ENCODE measurements at regions not wholly inside any gene's neighbourhood (a gene's known extent, or its start where the extent isn't known, plus 50 kb on each side); places are given as distances from the start of the nearest gene placed in this dataset.
"Not testable (repeated sequence)": the region's sequence is repeated elsewhere in the genome, so short reads cannot be mapped to it uniquely, and the experiment has no call there.

- FAIRE-seq, result no peak
- no peak for DNase-seq (ENCODE audit: insufficient read length, low spot score)
- no peak for TF ChIP-seq CTCF (IDR thresholded peaks at IDR 0.05; ENCODE audit: insufficient read depth, missing control alignments)
Observed at GRCh38 chr11:37995886-37996285, 1397.8 kb upstream of the RAG2 start.

DNA sequence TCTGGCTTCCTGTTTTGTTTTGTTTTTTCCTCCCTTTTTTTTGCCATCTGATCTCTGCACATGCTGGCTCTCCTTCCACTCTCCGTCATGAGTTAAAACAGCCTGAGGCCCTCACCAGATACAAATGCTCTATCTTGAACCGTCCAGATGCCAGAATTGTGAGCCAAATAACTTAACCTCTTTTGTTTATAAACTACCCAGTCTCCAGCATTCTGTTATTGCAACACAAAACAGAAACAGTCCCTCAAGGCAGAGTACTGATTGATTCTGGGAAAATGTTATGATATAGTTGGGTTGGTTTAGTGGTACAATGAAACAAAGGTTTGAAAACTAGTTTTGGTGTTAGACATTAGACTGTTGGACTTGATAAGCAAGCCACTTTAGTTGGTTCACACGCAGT lies 1390.0 kb upstream of the RAG2 start:
- FAIRE-seq (no peak), DNase-seq (ENCODE audit: insufficient read length, low spot score) (no peak)
- no peak for TF ChIP-seq CTCF (IDR thresholded peaks at IDR 0.05; ENCODE audit: insufficient read depth, missing control alignments)

DNA sequence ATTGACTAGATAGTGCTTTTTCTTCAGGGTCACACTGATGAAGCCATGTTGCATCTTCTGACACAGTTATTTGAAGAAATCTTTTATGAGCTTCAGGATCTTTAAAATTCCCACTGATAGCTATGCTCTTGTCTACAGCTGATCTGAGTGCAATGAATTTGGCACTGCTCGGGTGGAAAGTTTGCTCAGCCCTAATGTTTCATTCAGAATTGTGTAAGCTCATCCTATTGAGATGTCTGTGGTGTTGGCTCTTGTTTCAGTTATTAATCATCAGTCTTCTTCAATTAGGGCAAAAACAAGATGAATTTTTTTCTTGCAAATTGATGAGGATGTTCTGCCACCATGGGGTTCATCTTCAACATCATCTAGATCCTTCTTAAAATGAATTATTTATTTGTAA lies 1387.0 kb upstream of the RAG2 start:
- no peak for FAIRE-seq
- DNase-seq (ENCODE audit: insufficient read length, low spot score), result no peak
- no peak for TF ChIP-seq CTCF (IDR thresholded peaks at IDR 0.05; ENCODE audit: insufficient read depth, missing control alignments)

DNA sequence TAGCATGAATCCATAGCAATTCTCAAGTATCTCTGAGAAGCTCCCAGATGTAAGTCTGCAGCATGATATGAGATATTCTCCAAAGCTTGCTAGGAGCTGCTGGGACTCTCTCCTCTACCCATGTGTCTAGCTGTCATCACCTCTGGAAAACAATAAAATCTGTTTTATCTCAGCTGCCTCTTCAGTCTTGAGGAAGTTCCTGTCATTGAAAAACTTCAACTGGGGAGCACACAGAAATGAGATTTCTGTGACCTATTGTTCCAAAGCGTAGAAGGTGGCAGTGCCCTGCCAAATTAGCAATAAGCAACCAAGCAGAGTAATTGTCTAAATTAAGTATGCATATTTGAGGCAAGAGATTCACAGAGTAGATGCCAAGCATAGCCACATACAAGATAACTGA lies 1380.6 kb upstream of the RAG2 start:
- FAIRE-seq (no peak), DNase-seq (ENCODE audit: insufficient read length, low spot score) (no peak)
- TF ChIP-seq CTCF (IDR thresholded peaks at IDR 0.05; ENCODE audit: insufficient read depth, missing control alignments), result no peak

- FAIRE-seq, result no peak
- TF ChIP-seq CTCF (IDR thresholded peaks at IDR 0.05; ENCODE audit: insufficient read depth, missing control alignments), result no peak
- DNase-seq (ENCODE audit: insufficient read length, low spot score), result no peak
Observed at GRCh38 chr11:37973941-37974340, 1375.9 kb upstream of the RAG2 start.

- FAIRE-seq, result no peak
- no peak for TF ChIP-seq CTCF (IDR thresholded peaks at IDR 0.05; ENCODE audit: insufficient read depth, missing control alignments)
- no peak for DNase-seq (ENCODE audit: insufficient read length, low spot score)
Observed at GRCh38 chr11:37972691-37973090, 1374.7 kb upstream of the RAG2 start.

GRCh38 chr11:37969336-37969735 lies 1371.3 kb upstream of the RAG2 start:
- FAIRE-seq; DNase-seq (ENCODE audit: insufficient read length, low spot score): not testable (repeated sequence)

- no peak for TF ChIP-seq CTCF (IDR thresholded peaks at IDR 0.05; ENCODE audit: insufficient read depth, missing control alignments)
- FAIRE-seq, result no peak
- no peak for DNase-seq (ENCODE audit: insufficient read length, low spot score)
Observed at GRCh38 chr11:37968148-37968547, 1370.1 kb upstream of the RAG2 start.
